ENCODE measurements at regions not wholly inside any gene's neighbourhood (a gene's known extent, or its start where the extent isn't known, plus 50 kb on each side); places are given as distances from the start of the nearest gene placed in this dataset.
A peak's percentile ranks its signal among the peaks of the same experiment; 100 is the strongest.
"Not testable (repeated sequence)": the region's sequence is repeated elsewhere in the genome, so short reads cannot be mapped to it uniquely, and the experiment has no call there.

DNA sequence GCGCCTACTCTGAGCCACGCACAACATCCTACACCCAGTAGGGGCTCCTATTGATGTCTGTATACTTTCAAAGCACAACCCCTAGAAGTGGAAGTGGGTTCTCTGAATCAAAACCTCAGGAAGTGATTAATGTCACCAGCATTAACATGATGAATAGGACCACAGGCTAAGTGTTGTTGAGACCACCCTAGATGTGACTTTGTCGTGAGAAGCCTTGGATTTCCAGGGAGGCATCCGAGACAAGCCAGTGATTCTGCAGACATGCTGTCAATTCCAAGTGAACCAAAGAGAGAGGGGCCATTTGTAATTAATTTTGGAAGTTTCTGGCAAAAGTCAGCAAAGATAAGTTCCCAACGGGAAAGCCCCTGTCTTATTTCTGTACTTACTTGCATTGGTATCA is 493.0 kb downstream of the ZIC3 start:
- H3K27ac ChIP-seq (ENCODE audit: low read depth in 1 of 3, low read length in 2 of 3), result no peak overlapping the region
- no peak overlapping the region for H3K4me3 ChIP-seq (ENCODE audit: low read depth in 1 of 3, low read length in 3 of 3)
- H3K4me1 ChIP-seq (ENCODE audit: control insufficient read depth in 3 of 3, insufficient read depth in 2 of 3, low read depth in 1 of 3, low read length in 2 of 3), result no peaks in the 10 kb centered on the region
- no peaks in the 10 kb centered on the region for H3K9me3 ChIP-seq (ENCODE audit: control insufficient read depth in 2 of 2, insufficient read depth in 1 of 2, low read depth in 1 of 2, low read length in 1 of 2)
- H3K27me3 ChIP-seq (ENCODE audit: control insufficient read depth in 3 of 3, insufficient read depth in 3 of 3, low read length in 3 of 3), result no peaks in the 10 kb centered on the region
- 30 to 47% (median 37%) methylated on average over 5 of the region's 5 CpGs for WGBS, 3 donors
- DNase-seq, result no peak
- H3K36me3 ChIP-seq (ENCODE audit: control insufficient read depth in 3 of 3, insufficient read depth in 2 of 3, low read depth in 1 of 3, low read length in 3 of 3), result no peaks in the 10 kb centered on the region
- FAIRE-seq, result no peak

- Histone ChIP-seq H3K27me3 (ENCODE audit: control insufficient read depth in 3 of 3, insufficient read depth in 3 of 3, low read length in 3 of 3) (no peaks in the 10 kb centered on the region), H3K4me1 (ENCODE audit: control insufficient read depth in 3 of 3, insufficient read depth in 2 of 3, low read depth in 1 of 3, low read length in 2 of 3) (no peaks in the 10 kb centered on the region), H3K4me3 (ENCODE audit: low read depth in 1 of 3, low read length in 3 of 3) (no peak overlapping the region), H3K27ac (ENCODE audit: low read depth in 1 of 3, low read length in 2 of 3) (no peak overlapping the region), H3K36me3 (ENCODE audit: control insufficient read depth in 3 of 3, insufficient read depth in 2 of 3, low read depth in 1 of 3, low read length in 3 of 3) (no peaks in the 10 kb centered on the region), H3K9me3 (ENCODE audit: control insufficient read depth in 2 of 2, insufficient read depth in 1 of 2, low read depth in 1 of 2, low read length in 1 of 2) (no peaks in the 10 kb centered on the region)
- FAIRE-seq (no peak), DNase-seq (no peak)
Measured at GRCh38 chrX:138067415-138067814, 501.5 kb downstream of the ZIC3 start.

- Histone ChIP-seq H3K36me3 (ENCODE audit: control insufficient read depth in 3 of 3, insufficient read depth in 2 of 3, low read depth in 1 of 3, low read length in 3 of 3) (no peaks in the 10 kb centered on the region), H3K4me1 (ENCODE audit: control insufficient read depth in 3 of 3, insufficient read depth in 2 of 3, low read depth in 1 of 3, low read length in 2 of 3) (no peaks in the 10 kb centered on the region), H3K27ac (ENCODE audit: low read depth in 1 of 3, low read length in 2 of 3) (no peak overlapping the region), H3K9me3 (ENCODE audit: control insufficient read depth in 2 of 2, insufficient read depth in 1 of 2, low read depth in 1 of 2, low read length in 1 of 2) (no peaks in the 10 kb centered on the region), H3K4me3 (ENCODE audit: low read depth in 1 of 3, low read length in 3 of 3) (no peak overlapping the region), H3K27me3 (ENCODE audit: control insufficient read depth in 3 of 3, insufficient read depth in 3 of 3, low read length in 3 of 3) (no peaks in the 10 kb centered on the region)
- DNase-seq (no peak), FAIRE-seq (no peak)
- 74 to 85% (median 77%) methylated on average over 15 of the region's 15 CpGs for WGBS, 3 donors
Measured at GRCh38 chrX:138073626-138074025, 507.7 kb downstream of the ZIC3 start.

DNA sequence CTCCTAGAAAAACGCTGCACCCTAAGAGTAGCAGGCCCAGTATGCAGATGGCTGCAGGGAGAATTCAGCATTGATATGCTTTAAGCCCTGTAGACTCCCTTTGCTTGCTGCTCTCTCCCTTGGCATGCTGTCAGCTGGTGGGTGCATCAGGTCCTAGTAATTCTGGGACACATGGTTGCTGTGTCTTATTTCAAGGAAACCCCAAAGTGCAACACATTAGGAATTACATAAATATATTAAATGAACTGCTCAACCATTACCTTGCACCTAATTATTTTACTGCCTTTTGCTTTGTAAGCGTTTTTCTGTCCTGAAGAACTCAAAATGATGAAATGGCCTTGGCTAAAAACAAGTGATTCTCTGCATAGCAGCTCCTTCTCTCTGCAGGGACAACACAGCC is 516.3 kb downstream of the ZIC3 start:
- Histone ChIP-seq H3K4me3 (ENCODE audit: low read depth in 1 of 3, low read length in 3 of 3) (no peak overlapping the region), H3K9me3 (ENCODE audit: control insufficient read depth in 2 of 2, insufficient read depth in 1 of 2, low read depth in 1 of 2, low read length in 1 of 2) (no peaks in the 10 kb centered on the region), H3K4me1 (ENCODE audit: control insufficient read depth in 3 of 3, insufficient read depth in 2 of 3, low read depth in 1 of 3, low read length in 2 of 3) (no peaks in the 10 kb centered on the region), H3K36me3 (ENCODE audit: control insufficient read depth in 3 of 3, insufficient read depth in 2 of 3, low read depth in 1 of 3, low read length in 3 of 3) (no peaks in the 10 kb centered on the region), H3K27ac (ENCODE audit: low read depth in 1 of 3, low read length in 2 of 3) (no peak overlapping the region), H3K27me3 (ENCODE audit: control insufficient read depth in 3 of 3, insufficient read depth in 3 of 3, low read length in 3 of 3) (no peaks in the 10 kb centered on the region)
- no peak for DNase-seq
- 8 to 28% (median 26%) methylated on average over 2 of the region's 2 CpGs for WGBS, 3 donors
- no peak for FAIRE-seq

- DNase-seq (no peak), FAIRE-seq (no peak)
- WGBS, 3 donors, result 12 to 45% (median 16%) methylated on average over 2 of the region's 2 CpGs
Measured at GRCh38 chrX:138082896-138083295, 517.0 kb downstream of the ZIC3 start.

DNA sequence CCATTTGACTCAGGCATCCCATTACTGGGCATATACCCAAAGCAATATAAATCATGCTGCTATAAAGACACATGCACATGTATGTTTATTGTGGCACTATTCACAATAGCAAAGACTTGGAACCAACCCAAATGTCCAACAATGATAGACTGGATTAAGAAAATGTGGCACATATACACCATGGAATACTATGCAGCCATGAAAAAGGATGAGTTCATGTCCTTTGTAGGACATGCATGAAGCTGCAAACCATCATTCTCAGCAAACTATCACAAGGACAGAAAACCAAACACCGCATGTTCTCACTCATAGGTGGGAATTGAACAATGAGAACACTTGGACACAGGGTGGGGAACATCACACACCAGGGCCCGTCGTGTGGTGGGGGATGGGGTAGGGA is 545.0 kb downstream of the ZIC3 start:
- H3K27me3 ChIP-seq (ENCODE audit: control insufficient read depth in 3 of 3, insufficient read depth in 3 of 3, low read length in 3 of 3); H3K27ac ChIP-seq (ENCODE audit: low read depth in 1 of 3, low read length in 2 of 3); H3K4me1 ChIP-seq (ENCODE audit: control insufficient read depth in 3 of 3, insufficient read depth in 2 of 3, low read depth in 1 of 3, low read length in 2 of 3); DNase-seq; H3K36me3 ChIP-seq (ENCODE audit: control insufficient read depth in 3 of 3, insufficient read depth in 2 of 3, low read depth in 1 of 3, low read length in 3 of 3); H3K9me3 ChIP-seq (ENCODE audit: control insufficient read depth in 2 of 2, insufficient read depth in 1 of 2, low read depth in 1 of 2, low read length in 1 of 2); FAIRE-seq; H3K4me3 ChIP-seq (ENCODE audit: low read depth in 1 of 3, low read length in 3 of 3): not testable (repeated sequence)
- WGBS, 3 donors, result 91 to 97% (median 91%) methylated on average over 3 of the region's 3 CpGs

More at GRCh38 chrX:138082896-138083295, 517.0 kb downstream of the ZIC3 start:
- Histone ChIP-seq H3K4me1 (ENCODE audit: control insufficient read depth in 3 of 3, insufficient read depth in 2 of 3, low read depth in 1 of 3, low read length in 2 of 3) (no peaks in the 10 kb centered on the region), H3K27me3 (ENCODE audit: control insufficient read depth in 3 of 3, insufficient read depth in 3 of 3, low read length in 3 of 3) (no peaks in the 10 kb centered on the region), H3K9me3 (ENCODE audit: control insufficient read depth in 2 of 2, insufficient read depth in 1 of 2, low read depth in 1 of 2, low read length in 1 of 2) (no peaks in the 10 kb centered on the region), H3K36me3 (ENCODE audit: control insufficient read depth in 3 of 3, insufficient read depth in 2 of 3, low read depth in 1 of 3, low read length in 3 of 3) (no peaks in the 10 kb centered on the region), H3K27ac (ENCODE audit: low read depth in 1 of 3, low read length in 2 of 3) (no peak overlapping the region), H3K4me3 (ENCODE audit: low read depth in 1 of 3, low read length in 3 of 3) (no peak overlapping the region)

DNA sequence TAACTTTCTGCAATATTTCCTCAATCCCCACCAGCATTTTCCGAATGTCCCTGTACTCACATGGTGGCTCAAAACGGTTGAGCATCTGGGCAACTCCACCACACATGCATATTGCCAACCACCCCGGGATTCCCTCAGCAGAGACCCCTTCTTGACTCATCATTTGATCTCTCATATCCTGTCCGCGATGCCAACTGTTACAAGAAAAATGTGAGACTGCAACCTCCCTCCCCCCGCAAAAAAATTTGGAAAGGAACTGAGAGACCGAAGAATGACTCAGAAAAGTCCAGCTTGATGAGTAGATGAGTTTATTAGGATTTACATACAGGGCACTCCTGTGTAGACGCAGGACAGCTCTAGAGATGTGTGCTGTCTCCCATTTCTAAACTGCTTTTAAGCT is 561.4 kb downstream of the ZIC3 start:
- H3K4me1 ChIP-seq (ENCODE audit: control insufficient read depth in 3 of 3, insufficient read depth in 2 of 3, low read depth in 1 of 3, low read length in 2 of 3), result no peaks in the 10 kb centered on the region
- 62 to 74% (median 68%) methylated on average over 8 of the region's 8 CpGs for WGBS, 3 donors
- no peak for FAIRE-seq
- no peaks in the 10 kb centered on the region for H3K36me3 ChIP-seq (ENCODE audit: control insufficient read depth in 3 of 3, insufficient read depth in 2 of 3, low read depth in 1 of 3, low read length in 3 of 3)
- DNase-seq, result no peak
- H3K27me3 ChIP-seq (ENCODE audit: control insufficient read depth in 3 of 3, insufficient read depth in 3 of 3, low read length in 3 of 3), result no peaks in the 10 kb centered on the region
- no peaks in the 10 kb centered on the region for H3K9me3 ChIP-seq (ENCODE audit: control insufficient read depth in 2 of 2, insufficient read depth in 1 of 2, low read depth in 1 of 2, low read length in 1 of 2)
- H3K4me3 ChIP-seq (ENCODE audit: low read depth in 1 of 3, low read length in 3 of 3), result no peak overlapping the region
- H3K27ac ChIP-seq (ENCODE audit: low read depth in 1 of 3, low read length in 2 of 3), result no peak overlapping the region

GRCh38 chrX:138128027-138128671 is 562.2 kb downstream of the ZIC3 start:
- Histone ChIP-seq H3K9me3 (ENCODE audit: control insufficient read depth in 2 of 2, insufficient read depth in 1 of 2, low read depth in 1 of 2, low read length in 1 of 2) (no peaks in the 10 kb centered on the region), H3K27ac (ENCODE audit: low read depth in 1 of 3, low read length in 2 of 3) (no peak overlapping the region), H3K4me1 (ENCODE audit: control insufficient read depth in 3 of 3, insufficient read depth in 2 of 3, low read depth in 1 of 3, low read length in 2 of 3) (no peaks in the 10 kb centered on the region), H3K4me3 (ENCODE audit: low read depth in 1 of 3, low read length in 3 of 3) (no peak overlapping the region), H3K36me3 (ENCODE audit: control insufficient read depth in 3 of 3, insufficient read depth in 2 of 3, low read depth in 1 of 3, low read length in 3 of 3) (no peaks in the 10 kb centered on the region), H3K27me3 (ENCODE audit: control insufficient read depth in 3 of 3, insufficient read depth in 3 of 3, low read length in 3 of 3) (no peaks in the 10 kb centered on the region)
- DNase-seq (peak; percentile 3 to 6), FAIRE-seq (no peak)
- WGBS, 3 donors, result 27 to 37% (median 36%) methylated on average over 8 of the region's 8 CpGs

GRCh38 chrX:138150709-138151108 is 560.8 kb downstream of the FGF13 start:
- Histone ChIP-seq H3K36me3 (ENCODE audit: control insufficient read depth in 3 of 3, insufficient read depth in 2 of 3, low read depth in 1 of 3, low read length in 3 of 3) (no peaks in the 10 kb centered on the region), H3K4me1 (ENCODE audit: control insufficient read depth in 3 of 3, insufficient read depth in 2 of 3, low read depth in 1 of 3, low read length in 2 of 3) (no peaks in the 10 kb centered on the region), H3K9me3 (ENCODE audit: control insufficient read depth in 2 of 2, insufficient read depth in 1 of 2, low read depth in 1 of 2, low read length in 1 of 2) (no peaks in the 10 kb centered on the region), H3K27ac (ENCODE audit: low read depth in 1 of 3, low read length in 2 of 3) (no peak overlapping the region), H3K27me3 (ENCODE audit: control insufficient read depth in 3 of 3, insufficient read depth in 3 of 3, low read length in 3 of 3) (no peaks in the 10 kb centered on the region), H3K4me3 (ENCODE audit: low read depth in 1 of 3, low read length in 3 of 3) (no peak overlapping the region)
- 9 to 23% (median 14%) methylated on average over 2 of the region's 2 CpGs for WGBS, 3 donors
- DNase-seq, result no peak
- FAIRE-seq, result no peak
